GM23338 (cell line): ENCODE measurements at regions not wholly inside any gene's neighbourhood (a gene's known extent, or its start where the extent isn't known, plus 50 kb on each side); places are given as distances from the start of the nearest gene placed in this dataset.

Experiments used
- ATAC-seq: fragments of 200-7000 bp; cut with Tn5 transposase; 3 replicates; pipeline ENCODE4 v1.9.1; 2020
- DNase-seq: peaks from one replicate; pipeline ENCODE4 v3.0.0-alpha.2; 2015; ENCODE audit warnings: low spot score
- H2AFZ ChIP-seq: fragments of 200-600 bp; sonication (generic); 2 replicates; pipeline ENCODE4 v1.8.0; 2016; ENCODE audit warnings: antibody characterized with exemption, mild to moderate bottlenecking, moderate library complexity
- H3F3A ChIP-seq: fragments of 200-600 bp; sonication (generic); replicated peaks from 2 replicates; pipeline ENCODE4 v1.8.0; 2017; ENCODE audit warnings: antibody characterized with exemption, mixed run types, low read depth
- H3K27ac ChIP-seq: fragments of 200-600 bp; sonication (generic); 2 replicates; pipeline ENCODE4 v1.6.1; 2016; ENCODE audit warnings: low read depth
- H3K27me3 ChIP-seq: fragments of 200-600 bp; sonication (generic); 2 replicates; pipeline ENCODE4 v1.8.0; 2016; ENCODE audit warnings: mild to moderate bottlenecking, mixed run types, moderate library complexity; ENCODE audit not compliant: insufficient read depth
- H3K36me3 ChIP-seq: fragments of 200-600 bp; sonication (generic); 2 replicates; pipeline ENCODE4 v1.8.0; 2016; ENCODE audit warnings: mild to moderate bottlenecking; ENCODE audit not compliant: insufficient read depth
- H3K4me1 ChIP-seq: fragments of 200-600 bp; sonication (generic); 2 replicates; pipeline ENCODE4 v1.8.0; 2016; ENCODE audit warnings: mild to moderate bottlenecking, moderate library complexity; ENCODE audit not compliant: insufficient read depth
- H3K4me2 ChIP-seq: fragments of 200-600 bp; sonication (generic); 2 replicates; pipeline ENCODE4 v1.7.1; 2017; ENCODE audit warnings: mixed run types
- H3K4me3 ChIP-seq: fragments of 200-600 bp; sonication (generic); 2 replicates; pipeline ENCODE4 v1.6.1; 2016; ENCODE audit warnings: mixed run types
- H3K79me2 ChIP-seq: fragments of 200-600 bp; sonication (generic); replicated peaks from 2 replicates; pipeline ENCODE4 v1.8.0; 2017; ENCODE audit warnings: mild to moderate bottlenecking; ENCODE audit not compliant: insufficient read depth
- H3K9me2 ChIP-seq: fragments of 200-600 bp; sonication (generic); 2 replicates; pipeline ENCODE4 v1.8.0; 2017; ENCODE audit not compliant: insufficient read depth
- H4K20me1 ChIP-seq: fragments of 200-600 bp; sonication (generic); replicated peaks from 2 replicates; pipeline ENCODE4 v1.8.0; 2017; ENCODE audit warnings: mild to moderate bottlenecking; ENCODE audit not compliant: insufficient read depth
- H3K27ac Mint-ChIP-seq: 2 replicates; pipeline ENCODE4 v1.8.0; 2020; ENCODE audit warnings: inconsistent platforms, mild to moderate bottlenecking, moderate library complexity, mixed read lengths
- H3K27me3 Mint-ChIP-seq: 3 replicates; pipeline ENCODE4 v1.8.0; 2022; ENCODE audit warnings: low read depth, mild to moderate bottlenecking, moderate library complexity, mixed read lengths, inconsistent platforms; ENCODE audit not compliant: insufficient read depth, poor library complexity
- H3K36me3 Mint-ChIP-seq: 3 replicates; pipeline ENCODE4 v1.8.0; 2021; ENCODE audit warnings: low read depth, mild to moderate bottlenecking, inconsistent platforms, moderate library complexity, mixed read lengths
- H3K4me1 Mint-ChIP-seq: 3 replicates; pipeline ENCODE4 v1.8.0; 2020; ENCODE audit warnings: mild to moderate bottlenecking, inconsistent platforms, mixed read lengths
- H3K4me3 Mint-ChIP-seq: 3 replicates; pipeline ENCODE4 v1.8.0; 2021; ENCODE audit warnings: moderate library complexity, mild to moderate bottlenecking, inconsistent platforms, mixed read lengths
- H3K9me3 Mint-ChIP-seq: 3 replicates; pipeline ENCODE4 v1.8.0; 2020; ENCODE audit warnings: moderate library complexity, mild to moderate bottlenecking, inconsistent platforms, mixed read lengths
- CREB1 ChIP-seq: fragments of 250-450 bp; sonication (Bioruptor Pico); IDR thresholded peaks from 2 replicates; pipeline ENCODE4 v1.5.0; 2020; ENCODE audit warnings: low read depth, mild to moderate bottlenecking, moderate library complexity
- ETS1 ChIP-seq: IDR thresholded peaks from 2 replicates; pipeline ENCODE4 v1.6.1; 2016; ENCODE audit warnings: antibody characterized with exemption
- EZH2 ChIP-seq: fragments of 200-600 bp; sonication (generic); IDR thresholded peaks from one replicate; pipeline ENCODE4 v1.8.0; 2017; ENCODE audit warnings: antibody characterized with exemption, mild to moderate bottlenecking, low read depth; ENCODE audit not compliant: unreplicated experiment
- EZH2phosphoT487 ChIP-seq: fragments of 200-600 bp; sonication (generic); IDR thresholded peaks from one replicate; pipeline ENCODE4 v1.8.1; 2018; ENCODE audit warnings: antibody characterized with exemption; ENCODE audit not compliant: unreplicated experiment
- JUNB ChIP-seq: IDR thresholded peaks from one replicate; pipeline ENCODE4 v1.6.1; 2016; ENCODE audit warnings: antibody characterized with exemption; ENCODE audit not compliant: unreplicated experiment
- POLR2AphosphoS5 ChIP-seq: IDR thresholded peaks from 2 replicates; pipeline ENCODE4 v1.6.1; 2016; ENCODE audit warnings: antibody characterized with exemption, low read depth
- STAT1 ChIP-seq: IDR thresholded peaks from one replicate; pipeline ENCODE4 v1.6.1; 2016; ENCODE audit warnings: antibody characterized with exemption; ENCODE audit not compliant: unreplicated experiment
- ZNF331 ChIP-seq: fragments of 250-450 bp; sonication (Bioruptor Pico); IDR thresholded peaks from 2 replicates; pipeline ENCODE4 v1.5.0; 2020; ENCODE audit warnings: low read depth, mild to moderate bottlenecking, moderate library complexity
- TF ChIP-seq, protein P1 (sequence below), 2 experiments: fragments of 200-600 bp in 1 of 2; sonication (generic) in 1 of 2; conservative IDR thresholded peaks; 2 replicates each; pipeline versions ENCODE4 v1.5.1 to v1.6.1; 2016 to 2017; ENCODE audit warnings: antibody characterized with exemption in 2 of 2, low read depth in 2 of 2, mild to moderate bottlenecking in 2 of 2, moderate library complexity in 1 of 2
- TF ChIP-seq, protein P2 (sequence below): fragments of 250-450 bp; sonication (Bioruptor Pico); IDR thresholded peaks from 2 replicates; pipeline ENCODE4 v1.5.0; 2020; ENCODE audit warnings: mild to moderate bottlenecking, moderate library complexity

GRCh38 chr4:126441173-126442035, 1126.6 kb downstream of the FAT4 start (continued):
- TF ChIP-seq, protein P1, sequence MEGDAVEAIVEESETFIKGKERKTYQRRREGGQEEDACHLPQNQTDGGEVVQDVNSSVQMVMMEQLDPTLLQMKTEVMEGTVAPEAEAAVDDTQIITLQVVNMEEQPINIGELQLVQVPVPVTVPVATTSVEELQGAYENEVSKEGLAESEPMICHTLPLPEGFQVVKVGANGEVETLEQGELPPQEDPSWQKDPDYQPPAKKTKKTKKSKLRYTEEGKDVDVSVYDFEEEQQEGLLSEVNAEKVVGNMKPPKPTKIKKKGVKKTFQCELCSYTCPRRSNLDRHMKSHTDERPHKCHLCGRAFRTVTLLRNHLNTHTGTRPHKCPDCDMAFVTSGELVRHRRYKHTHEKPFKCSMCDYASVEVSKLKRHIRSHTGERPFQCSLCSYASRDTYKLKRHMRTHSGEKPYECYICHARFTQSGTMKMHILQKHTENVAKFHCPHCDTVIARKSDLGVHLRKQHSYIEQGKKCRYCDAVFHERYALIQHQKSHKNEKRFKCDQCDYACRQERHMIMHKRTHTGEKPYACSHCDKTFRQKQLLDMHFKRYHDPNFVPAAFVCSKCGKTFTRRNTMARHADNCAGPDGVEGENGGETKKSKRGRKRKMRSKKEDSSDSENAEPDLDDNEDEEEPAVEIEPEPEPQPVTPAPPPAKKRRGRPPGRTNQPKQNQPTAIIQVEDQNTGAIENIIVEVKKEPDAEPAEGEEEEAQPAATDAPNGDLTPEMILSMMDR (conservative IDR thresholded peaks at IDR 0.05; ENCODE audit: low read depth in 2 of 2) = no peak

DNA sequence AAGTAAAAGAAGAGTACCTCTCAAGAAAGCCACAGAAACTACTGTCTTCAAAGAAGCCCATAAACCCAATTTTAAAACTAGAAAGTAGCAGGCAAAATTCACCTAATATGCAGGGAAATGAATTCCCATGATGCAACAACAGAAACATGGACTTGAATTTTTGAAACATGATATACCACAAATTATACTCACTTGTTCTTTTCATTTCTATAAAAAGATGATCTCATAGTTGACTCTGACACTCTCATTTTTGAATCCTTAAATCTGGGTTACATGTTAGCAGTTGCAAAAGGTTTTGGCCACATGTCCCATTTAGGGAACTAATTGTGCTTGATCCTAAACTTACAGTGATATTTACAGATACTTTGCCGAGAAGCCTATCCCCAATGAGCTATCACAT, 1130.8 kb downstream of the FAT4 start:
- Histone ChIP-seq H2AFZ (no peak overlapping the region), H3K36me3 (no peaks in the 10 kb centered on the region), H3K27me3 (no peaks in the 10 kb centered on the region), H3K9me2 (peaks cover 6% of the 10 kb centered on the region; the same call in 1 of the 2 replicates), H3K79me2 (no peaks in the 10 kb centered on the region), H3K4me2 (no peak overlapping the region), H3K27ac (no peak overlapping the region), H3F3A (no peaks in the 10 kb centered on the region), H3K4me1 (peaks cover 50% of the 10 kb centered on the region), H3K4me3 (no peak overlapping the region), H4K20me1 (no peaks in the 10 kb centered on the region)
- peaks cover 28% of the 10 kb centered on the region for H3K4me1 Mint-ChIP-seq
- no peaks in the 10 kb centered on the region for H3K27me3 Mint-ChIP-seq
- no peak for TF ChIP-seq POLR2AphosphoS5
- TF ChIP-seq, protein P1 (conservative IDR thresholded peaks at IDR 0.05; ENCODE audit: low read depth in 2 of 2) = no peak
- TF ChIP-seq EZH2phosphoT487 = no peak
- no peak for TF ChIP-seq ETS1
- no peak for TF ChIP-seq STAT1
- TF ChIP-seq JUNB = no peak
- TF ChIP-seq EZH2 = no peak
- no peak for TF ChIP-seq CREB1 (CRISPR knock-in tag)
- no peak for TF ChIP-seq ZNF331 (CRISPR knock-in tag)
- TF ChIP-seq, protein P2, sequence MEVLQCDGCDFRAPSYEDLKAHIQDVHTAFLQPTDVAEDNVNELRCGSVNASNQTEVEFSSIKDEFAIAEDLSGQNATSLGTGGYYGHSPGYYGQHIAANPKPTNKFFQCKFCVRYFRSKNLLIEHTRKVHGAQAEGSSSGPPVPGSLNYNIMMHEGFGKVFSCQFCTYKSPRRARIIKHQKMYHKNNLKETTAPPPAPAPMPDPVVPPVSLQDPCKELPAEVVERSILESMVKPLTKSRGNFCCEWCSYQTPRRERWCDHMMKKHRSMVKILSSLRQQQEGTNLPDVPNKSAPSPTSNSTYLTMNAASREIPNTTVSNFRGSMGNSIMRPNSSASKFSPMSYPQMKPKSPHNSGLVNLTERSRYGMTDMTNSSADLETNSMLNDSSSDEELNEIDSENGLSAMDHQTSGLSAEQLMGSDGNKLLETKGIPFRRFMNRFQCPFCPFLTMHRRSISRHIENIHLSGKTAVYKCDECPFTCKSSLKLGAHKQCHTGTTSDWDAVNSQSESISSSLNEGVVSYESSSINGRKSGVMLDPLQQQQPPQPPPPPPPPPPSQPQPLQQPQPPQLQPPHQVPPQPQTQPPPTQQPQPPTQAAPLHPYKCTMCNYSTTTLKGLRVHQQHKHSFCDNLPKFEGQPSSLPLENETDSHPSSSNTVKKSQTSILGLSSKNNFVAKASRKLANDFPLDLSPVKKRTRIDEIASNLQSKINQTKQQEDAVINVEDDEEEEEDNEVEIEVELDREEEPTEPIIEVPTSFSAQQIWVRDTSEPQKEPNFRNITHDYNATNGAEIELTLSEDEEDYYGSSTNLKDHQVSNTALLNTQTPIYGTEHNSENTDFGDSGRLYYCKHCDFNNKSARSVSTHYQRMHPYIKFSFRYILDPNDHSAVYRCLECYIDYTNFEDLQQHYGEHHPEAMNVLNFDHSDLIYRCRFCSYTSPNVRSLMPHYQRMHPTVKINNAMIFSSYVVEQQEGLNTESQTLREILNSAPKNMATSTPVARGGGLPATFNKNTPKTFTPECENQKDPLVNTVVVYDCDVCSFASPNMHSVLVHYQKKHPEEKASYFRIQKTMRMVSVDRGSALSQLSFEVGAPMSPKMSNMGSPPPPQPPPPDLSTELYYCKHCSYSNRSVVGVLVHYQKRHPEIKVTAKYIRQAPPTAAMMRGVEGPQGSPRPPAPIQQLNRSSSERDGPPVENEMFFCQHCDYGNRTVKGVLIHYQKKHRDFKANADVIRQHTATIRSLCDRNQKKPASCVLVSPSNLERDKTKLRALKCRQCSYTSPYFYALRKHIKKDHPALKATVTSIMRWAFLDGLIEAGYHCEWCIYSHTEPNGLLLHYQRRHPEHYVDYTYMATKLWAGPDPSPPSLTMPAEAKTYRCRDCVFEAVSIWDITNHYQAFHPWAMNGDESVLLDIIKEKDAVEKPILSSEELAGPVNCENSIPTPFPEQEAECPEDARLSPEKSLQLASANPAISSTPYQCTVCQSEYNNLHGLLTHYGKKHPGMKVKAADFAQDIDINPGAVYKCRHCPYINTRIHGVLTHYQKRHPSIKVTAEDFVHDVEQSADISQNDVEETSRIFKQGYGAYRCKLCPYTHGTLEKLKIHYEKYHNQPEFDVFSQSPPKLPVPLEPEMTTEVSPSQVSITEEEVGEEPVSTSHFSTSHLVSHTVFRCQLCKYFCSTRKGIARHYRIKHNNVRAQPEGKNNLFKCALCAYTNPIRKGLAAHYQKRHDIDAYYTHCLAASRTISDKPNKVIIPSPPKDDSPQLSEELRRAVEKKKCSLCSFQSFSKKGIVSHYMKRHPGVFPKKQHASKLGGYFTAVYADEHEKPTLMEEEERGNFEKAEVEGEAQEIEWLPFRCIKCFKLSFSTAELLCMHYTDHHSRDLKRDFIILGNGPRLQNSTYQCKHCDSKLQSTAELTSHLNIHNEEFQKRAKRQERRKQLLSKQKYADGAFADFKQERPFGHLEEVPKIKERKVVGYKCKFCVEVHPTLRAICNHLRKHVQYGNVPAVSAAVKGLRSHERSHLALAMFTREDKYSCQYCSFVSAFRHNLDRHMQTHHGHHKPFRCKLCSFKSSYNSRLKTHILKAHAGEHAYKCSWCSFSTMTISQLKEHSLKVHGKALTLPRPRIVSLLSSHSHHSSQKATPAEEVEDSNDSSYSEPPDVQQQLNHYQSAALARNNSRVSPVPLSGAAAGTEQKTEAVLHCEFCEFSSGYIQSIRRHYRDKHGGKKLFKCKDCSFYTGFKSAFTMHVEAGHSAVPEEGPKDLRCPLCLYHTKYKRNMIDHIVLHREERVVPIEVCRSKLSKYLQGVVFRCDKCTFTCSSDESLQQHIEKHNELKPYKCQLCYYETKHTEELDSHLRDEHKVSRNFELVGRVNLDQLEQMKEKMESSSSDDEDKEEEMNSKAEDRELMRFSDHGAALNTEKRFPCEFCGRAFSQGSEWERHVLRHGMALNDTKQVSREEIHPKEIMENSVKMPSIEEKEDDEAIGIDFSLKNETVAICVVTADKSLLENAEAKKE (CRISPR knock-in tag) = no peak
- H3K27ac Mint-ChIP-seq = 0 out of 2 replicates have a peak overlapping the region, but pooled peaks have one; percentile 7
- DNase-seq (no peak), ATAC-seq (no peak)
- H3K4me3 Mint-ChIP-seq = no peak overlapping the region
- H3K9me3 Mint-ChIP-seq = no peaks in the 10 kb centered on the region
- H3K36me3 Mint-ChIP-seq = no peaks in the 10 kb centered on the region
